CD4-positive, alpha-beta T cell (primary cell): ENCODE measurements at regions not wholly inside any gene's neighbourhood (a gene's known extent, or its start where the extent isn't known, plus 50 kb on each side); places are given as distances from the start of the nearest gene placed in this dataset.

Experiments used
- ATAC-seq: fragments of 200-7000 bp; cut with Tn5 transposase; one replicate; pipeline ENCODE4 v1.10.0; 2022; ENCODE audit warnings: mild to moderate bottlenecking; ENCODE audit not compliant: poor library complexity
- CTCF ChIA-PET: fragments of 350-600 bp; sonication (Branson Sonifier 250); formaldehyde crosslinking; loops from one replicate; lab custom pipeline; 2021; ENCODE audit warnings: antibody characterized with exemption, inconsistent platforms; lab: Charles Lee
- POLR2A ChIA-PET: fragments of 350-600 bp; sonication (Branson Sonifier 250); formaldehyde crosslinking; loops from one replicate; lab custom pipeline; 2021; ENCODE audit warnings: antibody characterized with exemption, inconsistent platforms; lab: Charles Lee
- DNase-seq, 14 experiments: peaks; one replicate each; pipeline ENCODE4 v3.0.0-alpha.2; 2013 to 2020; ENCODE audit warnings: mixed read lengths in 2 of 14
- H3K27ac ChIP-seq, 2 donors: one replicate each; pipeline versions ENCODE4 v1.5.1 to v1.7.0; 2013; ENCODE audit warnings: low read length in 2 of 2, low read depth in 1 of 2, mild to moderate bottlenecking in 1 of 2
- H3K27me3 ChIP-seq, 2 experiments: 1 replicate in 1 of 2; 2 replicates in 1 of 2; pipeline versions ENCODE4 v1.6.1 to v1.7.0; 2013; ENCODE audit warnings: low read length in 2 of 2, control low read depth in 1 of 2, mild to moderate bottlenecking in 1 of 2, moderate library complexity in 1 of 2; ENCODE audit not compliant: insufficient read depth in 2 of 2, control insufficient read depth in 1 of 2
- H3K36me3 ChIP-seq: one replicate; pipeline ENCODE4 v1.6.1; 2013; ENCODE audit warnings: low read length, control low read depth; ENCODE audit not compliant: insufficient read depth
- H3K4me1 ChIP-seq: one replicate; pipeline ENCODE4 v1.6.1; 2013; ENCODE audit warnings: low read length, control low read depth; ENCODE audit not compliant: insufficient read depth
- H3K4me3 ChIP-seq: one replicate; pipeline ENCODE4 v1.5.1; 2013; ENCODE audit warnings: mild to moderate bottlenecking, low read length, moderate library complexity
- H3K9me3 ChIP-seq, 2 experiments: 1 replicate in 1 of 2; 2 replicates in 1 of 2; pipeline versions ENCODE4 v1.6.1 to v1.7.0; 2013; ENCODE audit warnings: low read length in 2 of 2, mild to moderate bottlenecking in 2 of 2, control low read depth in 1 of 2, moderate library complexity in 1 of 2; ENCODE audit not compliant: control insufficient read depth in 1 of 2, insufficient read depth in 1 of 2
- H3K27ac Mint-ChIP-seq: one replicate; pipeline ENCODE4 v1.8.0; 2020; ENCODE audit warnings: mixed read lengths
- H3K27me3 Mint-ChIP-seq: one replicate; pipeline ENCODE4 v1.8.0; 2021; ENCODE audit warnings: mixed read lengths
- H3K36me3 Mint-ChIP-seq: one replicate; pipeline ENCODE4 v1.8.0; 2021; ENCODE audit warnings: low read depth, mixed read lengths
- H3K4me1 Mint-ChIP-seq: one replicate; pipeline ENCODE4 v1.8.0; 2021; ENCODE audit warnings: low read depth, mixed read lengths
- H3K4me3 Mint-ChIP-seq: one replicate; pipeline ENCODE4 v1.8.0; 2020; ENCODE audit warnings: mild to moderate bottlenecking, mixed read lengths
- H3K9me3 Mint-ChIP-seq: one replicate; pipeline ENCODE4 v1.8.0; 2020; ENCODE audit warnings: mixed read lengths
- CTCF ChIP-seq: fragments of 200-600 bp; IDR thresholded peaks from one replicate; pipeline ENCODE4 v1.8.0; 2022; ENCODE audit warnings: antibody characterized with exemption, mild to moderate bottlenecking
- intact Hi-C, 2 experiments: fragments of 100-400 bp; cut with DNase I in 1 of 2; cut with micrococcal nuclease in 1 of 2; formaldehyde crosslinking; loops; one replicate each; pipeline versions ENCODE4 v1.15.1 to v1.9.0; 2023 to 2025; cut with DNase I, micrococcal nuclease

DNA sequence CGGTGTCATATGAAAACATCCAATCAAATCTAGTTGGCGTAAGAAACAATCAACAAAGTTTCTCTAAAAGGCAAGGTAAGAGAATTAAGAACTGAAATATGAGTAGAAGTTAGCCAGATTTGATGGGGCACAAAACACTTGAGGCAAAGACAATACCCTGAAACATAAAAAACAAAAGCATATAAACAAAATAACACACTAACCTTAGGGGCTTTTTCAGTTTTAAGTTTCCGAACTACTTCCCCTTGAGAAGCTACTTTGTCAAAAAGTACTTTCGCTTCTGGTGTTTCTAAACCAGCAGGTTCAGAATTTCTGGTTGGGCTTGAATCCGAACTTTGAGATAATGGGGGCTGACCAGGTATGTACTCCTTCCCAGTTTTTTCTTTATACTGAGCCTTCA is 57.9 kb downstream of the EPRS1 start:
- Histone ChIP-seq H3K4me3 (no peak overlapping the region), H3K27ac (no peak overlapping the region), H3K9me3 (no peaks in the 10 kb centered on the region), H3K36me3 (peaks cover 44% of the 10 kb centered on the region), H3K4me1 (no peaks in the 10 kb centered on the region), H3K27me3 (no peaks in the 10 kb centered on the region)
- Mint-ChIP-seq H3K36me3 (peaks cover 77% of the 10 kb centered on the region), H3K4me3 (no peak overlapping the region), H3K4me1 (no peaks in the 10 kb centered on the region), H3K9me3 (no peaks in the 10 kb centered on the region), H3K27me3 (no peaks in the 10 kb centered on the region), H3K27ac (no peak overlapping the region)
- no peak for TF ChIP-seq CTCF
- ATAC-seq (no peak), DNase-seq (no peak)
- POLR2A ChIA-PET, result no interaction called here
- intact Hi-C loops, result no loop called here
- CTCF ChIA-PET, result no interaction called here

- ChIA-PET CTCF (no interaction called here), POLR2A (no interaction called here)
- H3K27me3 Mint-ChIP-seq, result no peaks in the 10 kb centered on the region
- no peaks in the 10 kb centered on the region for H3K4me1 Mint-ChIP-seq
- no peaks in the 10 kb centered on the region for H3K27me3 ChIP-seq
- H3K9me3 Mint-ChIP-seq, result no peaks in the 10 kb centered on the region
- DNase-seq (no peak), ATAC-seq (no peak)
- no peaks in the 10 kb centered on the region for H3K4me1 ChIP-seq
- H3K9me3 ChIP-seq, result no peaks in the 10 kb centered on the region
- H3K4me3 ChIP-seq, result no peak overlapping the region
- H3K27ac Mint-ChIP-seq, result no peak overlapping the region
- no peak overlapping the region for H3K27ac ChIP-seq
- no peak overlapping the region for H3K4me3 Mint-ChIP-seq
- intact Hi-C loops, result no loop called here
- no peak for TF ChIP-seq CTCF
- peaks cover 51% of the 10 kb centered on the region for H3K36me3 ChIP-seq
- peaks cover 72% of the 10 kb centered on the region for H3K36me3 Mint-ChIP-seq
Measured at GRCh38 chr1:219987325-219987724, 59.0 kb upstream of the SLC30A10 start.

DNA sequence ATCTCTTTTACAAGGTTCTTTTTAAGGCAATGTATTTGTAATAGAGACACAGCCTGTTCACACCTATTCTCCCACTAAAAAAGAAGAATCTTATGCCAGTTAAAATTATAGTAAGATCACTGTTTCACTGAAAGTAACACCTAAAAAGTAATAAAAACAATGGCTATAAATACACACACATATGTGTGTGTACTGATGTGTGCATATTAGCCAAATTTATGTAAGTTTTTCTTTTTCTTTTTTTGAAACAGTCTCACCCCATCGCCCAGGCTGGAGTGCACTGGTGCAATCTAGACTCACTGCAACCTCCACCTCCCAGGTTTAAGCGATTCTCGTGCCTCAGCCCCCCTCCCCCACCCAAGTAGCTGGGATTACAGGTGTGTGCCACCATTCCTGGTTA is 56.8 kb upstream of the SLC30A10 start:
- no peak overlapping the region for H3K27ac ChIP-seq
- intact Hi-C loops, result no loop called here
- ATAC-seq, result no peak

More for the DNA sequence above, 56.8 kb upstream of the SLC30A10 start:
- DNase-seq, result no peak
- Histone ChIP-seq H3K4me1 (no peaks in the 10 kb centered on the region), H3K27me3 (no peaks in the 10 kb centered on the region), H3K36me3 (peaks cover 69% of the 10 kb centered on the region), H3K4me3 (no peak overlapping the region), H3K9me3 (no peaks in the 10 kb centered on the region)
- no peak for TF ChIP-seq CTCF
- H3K4me1 Mint-ChIP-seq, result no peaks in the 10 kb centered on the region
- H3K27me3 Mint-ChIP-seq, result no peaks in the 10 kb centered on the region
- CTCF ChIA-PET, result no interaction called here
- H3K27ac Mint-ChIP-seq, result no peak overlapping the region
- peaks cover 76% of the 10 kb centered on the region for H3K36me3 Mint-ChIP-seq
- no peak overlapping the region for H3K4me3 Mint-ChIP-seq
- no peaks in the 10 kb centered on the region for H3K9me3 Mint-ChIP-seq
- POLR2A ChIA-PET, result no interaction called here
